ENCODE measurements at regions not wholly inside any gene's neighbourhood (a gene's known extent, or its start where the extent isn't known, plus 50 kb on each side); places are given as distances from the start of the nearest gene placed in this dataset.

DNA sequence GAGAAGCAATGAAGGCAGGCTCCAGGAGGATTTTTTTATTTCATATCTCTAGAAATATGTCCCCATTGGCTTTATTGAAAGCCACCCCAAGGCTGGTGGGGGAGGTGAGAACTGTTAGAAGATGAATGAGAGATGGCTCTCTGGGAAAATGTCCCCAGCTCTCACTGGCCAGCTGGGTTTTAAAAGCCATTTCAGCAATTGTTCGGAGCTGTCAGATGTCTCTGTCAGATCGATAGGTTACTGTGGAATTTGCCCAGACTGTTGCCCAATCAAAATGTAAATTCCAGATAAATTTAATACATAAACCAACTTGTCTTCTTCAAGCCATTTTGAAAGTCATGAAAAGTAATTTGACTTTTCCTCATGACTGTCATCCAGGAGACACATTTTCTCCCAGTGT, 67.0 kb upstream of the BRINP1 start:
- no peaks in the 10 kb centered on the region for H3K9me3 ChIP-seq (ENCODE audit: control insufficient read depth in 2 of 2, insufficient read depth in 1 of 2, low read length in 1 of 2)
- DNase-seq (ENCODE audit: low read depth in 6 of 9, low spot score in 9 of 9): no peak
- WGBS: 97% methylated on average over 2 of the region's 2 CpGs
- no peak overlapping the region for H3K4me3 ChIP-seq (ENCODE audit: low read length in 2 of 2)
- no peak overlapping the region for H3K27ac ChIP-seq (ENCODE audit: low read depth in 1 of 2, low read length in 1 of 2)
- H3K27me3 ChIP-seq (ENCODE audit: control insufficient read depth in 2 of 2, insufficient read depth in 1 of 2, low read length in 1 of 2): no peaks in the 10 kb centered on the region
- H3K4me1 ChIP-seq (ENCODE audit: control insufficient read depth in 2 of 2, insufficient read depth in 2 of 2, low read length in 2 of 2): no peaks in the 10 kb centered on the region
- no peaks in the 10 kb centered on the region for H3K36me3 ChIP-seq (ENCODE audit: control insufficient read depth in 2 of 2, insufficient read depth in 2 of 2, low read length in 1 of 2)

DNA sequence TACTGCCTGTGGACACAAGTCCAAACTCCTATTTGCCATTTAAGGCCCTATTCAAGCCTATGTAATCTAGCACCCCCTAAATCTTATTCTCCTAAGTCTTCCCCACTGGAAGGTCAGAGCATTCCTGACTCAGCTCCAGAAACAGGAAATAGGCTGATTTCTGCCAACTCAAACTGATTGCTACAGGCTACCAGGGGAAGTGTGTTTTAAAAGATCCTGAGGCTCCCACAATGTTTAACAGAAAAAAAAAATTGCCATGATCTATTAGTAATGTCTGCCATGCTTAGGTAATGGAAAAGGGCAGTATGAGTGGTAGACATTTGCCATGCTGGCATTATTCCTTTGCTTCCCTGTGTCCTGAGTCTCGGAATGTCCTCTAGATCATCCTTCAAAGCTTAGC, 65.8 kb upstream of the BRINP1 start:
- Histone ChIP-seq H3K36me3 (ENCODE audit: control insufficient read depth in 2 of 2, insufficient read depth in 2 of 2, low read length in 1 of 2) (no peaks in the 10 kb centered on the region), H3K4me3 (ENCODE audit: low read length in 2 of 2) (no peak overlapping the region), H3K27me3 (ENCODE audit: control insufficient read depth in 2 of 2, insufficient read depth in 1 of 2, low read length in 1 of 2) (no peaks in the 10 kb centered on the region), H3K27ac (ENCODE audit: low read depth in 1 of 2, low read length in 1 of 2) (no peak overlapping the region), H3K4me1 (ENCODE audit: control insufficient read depth in 2 of 2, insufficient read depth in 2 of 2, low read length in 2 of 2) (no peaks in the 10 kb centered on the region), H3K9me3 (ENCODE audit: control insufficient read depth in 2 of 2, insufficient read depth in 1 of 2, low read length in 1 of 2) (no peaks in the 10 kb centered on the region)
- DNase-seq (ENCODE audit: low read depth in 6 of 9, low spot score in 9 of 9): no peak
- 88% methylated on average over 1 of the region's 1 CpG for WGBS

DNA sequence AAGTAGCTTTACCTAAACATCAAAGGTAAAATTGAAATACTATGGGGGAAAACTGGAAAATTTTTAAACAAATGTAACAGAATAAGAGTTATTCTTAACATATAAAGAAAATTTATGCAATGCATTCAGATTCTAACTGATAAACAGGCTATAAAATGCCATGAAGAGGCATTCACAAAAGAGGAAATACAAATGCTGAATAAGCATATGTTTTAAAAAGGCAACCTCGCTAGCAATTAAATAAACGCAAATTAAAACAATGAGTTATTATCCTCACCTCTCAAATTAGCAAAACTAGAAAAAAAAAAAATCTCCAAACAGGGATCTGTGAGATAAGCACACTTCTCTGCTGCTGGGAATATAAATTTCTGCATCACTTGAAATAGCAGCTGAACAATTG, 63.2 kb upstream of the BRINP1 start:
- Histone ChIP-seq H3K36me3 (ENCODE audit: control insufficient read depth in 2 of 2, insufficient read depth in 2 of 2, low read length in 1 of 2) (no peaks in the 10 kb centered on the region), H3K27me3 (ENCODE audit: control insufficient read depth in 2 of 2, insufficient read depth in 1 of 2, low read length in 1 of 2) (no peaks in the 10 kb centered on the region), H3K9me3 (ENCODE audit: control insufficient read depth in 2 of 2, insufficient read depth in 1 of 2, low read length in 1 of 2) (no peaks in the 10 kb centered on the region), H3K4me3 (ENCODE audit: low read length in 2 of 2) (no peak overlapping the region), H3K4me1 (ENCODE audit: control insufficient read depth in 2 of 2, insufficient read depth in 2 of 2, low read length in 2 of 2) (no peaks in the 10 kb centered on the region), H3K27ac (ENCODE audit: low read depth in 1 of 2, low read length in 1 of 2) (no peak overlapping the region)
- no peak for DNase-seq (ENCODE audit: low read depth in 6 of 9, low spot score in 9 of 9)
- 84% methylated on average over 2 of the region's 2 CpGs for WGBS

DNA sequence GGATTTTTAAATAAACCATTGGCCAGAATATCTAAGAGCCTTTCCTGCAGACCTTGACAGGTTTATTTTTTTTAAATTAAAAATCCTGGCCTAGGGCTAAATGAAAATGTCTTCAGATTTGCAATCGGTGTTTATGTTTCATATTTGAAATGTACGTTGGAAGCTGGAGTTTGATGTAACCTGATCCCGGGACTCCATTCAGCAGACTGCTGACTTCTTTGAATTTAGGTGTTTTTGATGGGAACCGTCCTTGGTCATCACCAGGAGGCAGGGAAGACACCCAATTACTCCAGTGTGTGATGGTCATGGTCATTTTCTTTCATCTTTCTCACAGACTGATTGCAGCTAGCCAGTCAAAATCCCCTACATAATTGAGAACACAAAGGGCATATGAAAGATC, 60.1 kb upstream of the BRINP1 start:
- Histone ChIP-seq H3K4me1 (ENCODE audit: control insufficient read depth in 2 of 2, insufficient read depth in 2 of 2, low read length in 2 of 2) (no peaks in the 10 kb centered on the region), H3K36me3 (ENCODE audit: control insufficient read depth in 2 of 2, insufficient read depth in 2 of 2, low read length in 1 of 2) (no peaks in the 10 kb centered on the region), H3K9me3 (ENCODE audit: control insufficient read depth in 2 of 2, insufficient read depth in 1 of 2, low read length in 1 of 2) (no peaks in the 10 kb centered on the region), H3K27ac (ENCODE audit: low read depth in 1 of 2, low read length in 1 of 2) (no peak overlapping the region), H3K4me3 (ENCODE audit: low read length in 2 of 2) (no peak overlapping the region), H3K27me3 (ENCODE audit: control insufficient read depth in 2 of 2, insufficient read depth in 1 of 2, low read length in 1 of 2) (no peaks in the 10 kb centered on the region)
- DNase-seq (ENCODE audit: low read depth in 6 of 9, low spot score in 9 of 9): no peak
- WGBS: 90% methylated on average over 4 of the region's 4 CpGs

DNA sequence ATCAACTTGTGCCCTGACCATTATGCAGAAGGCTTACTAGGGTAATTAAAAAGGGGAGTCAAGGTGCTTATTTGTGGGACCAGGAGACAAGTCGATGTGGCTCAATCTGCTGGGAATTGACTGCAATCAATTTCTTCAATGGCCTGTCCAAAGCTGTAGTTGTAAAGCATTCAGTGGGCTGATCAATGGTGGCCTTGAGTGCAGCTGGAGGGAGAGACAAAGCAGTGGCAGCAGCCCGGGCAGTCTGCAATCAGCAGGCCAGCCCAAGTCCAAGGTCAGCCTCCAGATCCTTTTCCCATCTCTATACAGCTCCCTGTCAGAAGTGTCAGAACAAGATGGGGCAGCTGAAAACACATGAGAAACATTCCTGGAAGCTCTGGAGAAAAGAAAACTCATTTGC, 51.0 kb upstream of the BRINP1 start:
- WGBS: 62% methylated on average over 2 of the region's 2 CpGs
- Histone ChIP-seq H3K27ac (ENCODE audit: low read depth in 1 of 2, low read length in 1 of 2) (no peak overlapping the region), H3K27me3 (ENCODE audit: control insufficient read depth in 2 of 2, insufficient read depth in 1 of 2, low read length in 1 of 2) (no peaks in the 10 kb centered on the region), H3K4me3 (ENCODE audit: low read length in 2 of 2) (no peak overlapping the region), H3K4me1 (ENCODE audit: control insufficient read depth in 2 of 2, insufficient read depth in 2 of 2, low read length in 2 of 2) (no peaks in the 10 kb centered on the region), H3K36me3 (ENCODE audit: control insufficient read depth in 2 of 2, insufficient read depth in 2 of 2, low read length in 1 of 2) (no peaks in the 10 kb centered on the region), H3K9me3 (ENCODE audit: control insufficient read depth in 2 of 2, insufficient read depth in 1 of 2, low read length in 1 of 2) (no peaks in the 10 kb centered on the region)
- DNase-seq (ENCODE audit: low read depth in 6 of 9, low spot score in 9 of 9): no peak

All from thymus (tissue), 11 donors.